SK-N-SH (cell line): ENCODE measurements at regions not wholly inside any gene's neighbourhood (a gene's known extent, or its start where the extent isn't known, plus 50 kb on each side); places are given as distances from the start of the nearest gene placed in this dataset.

Experiments used
- CTCF ChIP-seq: fragments of 200-600 bp; sonication (generic); IDR thresholded peaks from 2 replicates; pipeline ENCODE4 v1.6.1; 2017; ENCODE audit warnings: antibody characterized with exemption, mild to moderate bottlenecking, moderate library complexity
- SMC3 ChIP-seq: IDR thresholded peaks from 2 replicates; pipeline ENCODE4 v1.6.1; 2012; ENCODE audit warnings: low read depth, low read length, improper control_type of control experiment

- TF ChIP-seq SMC3, result no peak
- no peak for TF ChIP-seq CTCF
Observed at GRCh38 chr16:17747081-17747756, 276.5 kb upstream of the XYLT1 start.
